ENCODE measurements at regions not wholly inside any gene's neighbourhood (a gene's known extent, or its start where the extent isn't known, plus 50 kb on each side); places are given as distances from the start of the nearest gene placed in this dataset.

GRCh38 chr2:121005453-121005852 lies 269.8 kb downstream of the GLI2 start:
- Mint-ChIP-seq H3K27me3 (ENCODE audit: low read depth) (peaks cover 38% of the 10 kb centered on the region), H3K36me3 (ENCODE audit: low read depth) (peaks cover 5% of the 10 kb centered on the region), H3K9me3 (peaks cover 22% of the 10 kb centered on the region), H3K27ac (no peak overlapping the region), H3K4me1 (peaks cover 11% of the 10 kb centered on the region), H3K4me3 (no peak overlapping the region)
- TF ChIP-seq CTCF (IDR thresholded peaks at IDR 0.05; ENCODE audit: unreplicated experiment in 3 of 3) = no peak

GRCh38 chr2:121006743-121007489 lies 271.2 kb downstream of the GLI2 start:
- H3K4me3 Mint-ChIP-seq = no peak overlapping the region
- H3K9me3 Mint-ChIP-seq = peaks cover 32% of the 10 kb centered on the region
- peaks cover 5% of the 10 kb centered on the region for H3K36me3 Mint-ChIP-seq (ENCODE audit: low read depth)
- peaks cover 11% of the 10 kb centered on the region for H3K4me1 Mint-ChIP-seq
- peaks cover 34% of the 10 kb centered on the region for H3K27me3 Mint-ChIP-seq (ENCODE audit: low read depth)
- H3K27ac Mint-ChIP-seq = no peak overlapping the region
- TF ChIP-seq CTCF (IDR thresholded peaks at IDR 0.05; ENCODE audit: unreplicated experiment in 3 of 3) = no peak

GRCh38 chr2:121007490-121007853 lies 271.8 kb downstream of the GLI2 start:
- peaks cover 11% of the 10 kb centered on the region for H3K4me1 Mint-ChIP-seq
- H3K36me3 Mint-ChIP-seq (ENCODE audit: low read depth) = peaks cover 5% of the 10 kb centered on the region
- H3K27me3 Mint-ChIP-seq (ENCODE audit: low read depth) = peaks cover 34% of the 10 kb centered on the region
- H3K9me3 Mint-ChIP-seq = peaks cover 34% of the 10 kb centered on the region
- no peak overlapping the region for H3K27ac Mint-ChIP-seq
- no peak for TF ChIP-seq CTCF (IDR thresholded peaks at IDR 0.05; ENCODE audit: unreplicated experiment in 3 of 3)
- no peak overlapping the region for H3K4me3 Mint-ChIP-seq

- Mint-ChIP-seq H3K27me3 (ENCODE audit: low read depth) (peaks cover 36% of the 10 kb centered on the region), H3K4me3 (no peak overlapping the region), H3K9me3 (peaks cover 42% of the 10 kb centered on the region), H3K36me3 (ENCODE audit: low read depth) (peaks cover 8% of the 10 kb centered on the region), H3K27ac (no peak overlapping the region), H3K4me1 (peaks cover 11% of the 10 kb centered on the region)
- no peak for TF ChIP-seq CTCF (IDR thresholded peaks at IDR 0.05; ENCODE audit: unreplicated experiment in 3 of 3)
Observed at GRCh38 chr2:121008975-121009374, 273.3 kb downstream of the GLI2 start.

- TF ChIP-seq CTCF (IDR thresholded peaks at IDR 0.05; ENCODE audit: unreplicated experiment in 3 of 3) = no peak
- H3K9me3 Mint-ChIP-seq = peaks cover 44% of the 10 kb centered on the region
- H3K27ac Mint-ChIP-seq = no peak overlapping the region
- H3K27me3 Mint-ChIP-seq (ENCODE audit: low read depth) = peaks cover 25% of the 10 kb centered on the region
- no peak overlapping the region for H3K4me3 Mint-ChIP-seq
- H3K4me1 Mint-ChIP-seq = peaks cover 3% of the 10 kb centered on the region
- H3K36me3 Mint-ChIP-seq (ENCODE audit: low read depth) = peaks cover 9% of the 10 kb centered on the region
Observed at GRCh38 chr2:121010998-121011397, 274.0 kb downstream of the TFCP2L1 start.

- Mint-ChIP-seq H3K27ac (no peak overlapping the region), H3K4me3 (no peak overlapping the region), H3K36me3 (ENCODE audit: low read depth) (peaks cover 9% of the 10 kb centered on the region), H3K9me3 (peaks cover 30% of the 10 kb centered on the region), H3K4me1 (no peaks in the 10 kb centered on the region), H3K27me3 (ENCODE audit: low read depth) (peaks cover 7% of the 10 kb centered on the region)
- no peak for TF ChIP-seq CTCF (IDR thresholded peaks at IDR 0.05; ENCODE audit: unreplicated experiment in 3 of 3)
Observed at GRCh38 chr2:121014876-121015275, 270.1 kb downstream of the TFCP2L1 start.

Data from nephron (organoid).